OCI-LY3 (cell line): ENCODE measurements at regions not wholly inside any gene's neighbourhood (a gene's known extent, or its start where the extent isn't known, plus 50 kb on each side); places are given as distances from the start of the nearest gene placed in this dataset.

ENCODE experiments used
- H2AFZ ChIP-seq: fragments of 200-600, 300-600 bp; shearing (Covaris generic); 2 replicates; pipeline ENCODE4 v1.6.0; 2014; ENCODE audit warnings: antibody characterized with exemption, low read depth, low read length
- H3K27ac ChIP-seq: fragments of 200-600, 300-600 bp; sonication (generic); 2 replicates; pipeline ENCODE4 v1.5.1; 2014; ENCODE audit warnings: mild to moderate bottlenecking, low read length, moderate library complexity, mixed read lengths
- H3K27me3 ChIP-seq: fragments of 200-600, 300-600 bp; sonication (generic); 2 replicates; pipeline ENCODE4 v1.6.1; 2014; ENCODE audit warnings: low read depth, low read length, mixed read lengths
- H3K36me3 ChIP-seq: fragments of 200-600, 300-600 bp; sonication (generic); replicated peaks from 2 replicates; pipeline ENCODE3; 2014; ENCODE audit warnings: low read depth, low read length, mixed read lengths
- H3K4me1 ChIP-seq: fragments of 300-600, 200-600 bp; sonication (generic); 2 replicates; pipeline ENCODE4 v1.6.1; 2014; ENCODE audit warnings: low read length, mixed read lengths
- H3K4me2 ChIP-seq: fragments of 200-600, 300-600 bp; sonication (generic); 2 replicates; pipeline ENCODE4 v1.6.1; 2014; ENCODE audit warnings: low read length, mixed read lengths
- H3K4me3 ChIP-seq: fragments of 300-600, 200-600 bp; sonication (generic); 2 replicates; pipeline ENCODE4 v1.5.1; 2014; ENCODE audit warnings: antibody characterized with exemption, mild to moderate bottlenecking, low read length, moderate library complexity
- H3K79me2 ChIP-seq: fragments of 300-600, 200-600 bp; shearing (Covaris generic); 2 replicates; pipeline ENCODE4 v1.6.1; 2014; ENCODE audit warnings: mild to moderate bottlenecking, low read length, mixed read lengths
- H3K9ac ChIP-seq: fragments of 300-600, 200-600 bp; shearing (Covaris generic); 2 replicates; pipeline ENCODE4 v1.6.0; 2014; ENCODE audit warnings: mild to moderate bottlenecking, low read length, moderate library complexity
- H3K9me3 ChIP-seq: fragments of 200-600, 300-600 bp; shearing (Covaris generic); 2 replicates; pipeline ENCODE4 v1.6.1; 2014; ENCODE audit warnings: low read length, mixed read lengths; ENCODE audit not compliant: insufficient read depth
- H4K20me1 ChIP-seq: fragments of 200-600, 300-600 bp; sonication (generic); 2 replicates; pipeline ENCODE4 v1.6.1; 2016; ENCODE audit warnings: low read length, mixed read lengths; ENCODE audit not compliant: insufficient read depth
- EZH2phosphoT487 ChIP-seq: fragments of 200-600 bp; shearing (Covaris generic); IDR thresholded peaks from 2 replicates; pipeline ENCODE4 v1.6.1; 2018; ENCODE audit warnings: antibody characterized with exemption, mixed run types, low read depth
- TF ChIP-seq, protein P1 (sequence below): fragments of 200-600, 300-600 bp; sonication (generic); IDR thresholded peaks from 2 replicates; pipeline ENCODE4 v1.5.1; 2014; ENCODE audit warnings: antibody characterized with exemption, low read length, low read depth

DNA sequence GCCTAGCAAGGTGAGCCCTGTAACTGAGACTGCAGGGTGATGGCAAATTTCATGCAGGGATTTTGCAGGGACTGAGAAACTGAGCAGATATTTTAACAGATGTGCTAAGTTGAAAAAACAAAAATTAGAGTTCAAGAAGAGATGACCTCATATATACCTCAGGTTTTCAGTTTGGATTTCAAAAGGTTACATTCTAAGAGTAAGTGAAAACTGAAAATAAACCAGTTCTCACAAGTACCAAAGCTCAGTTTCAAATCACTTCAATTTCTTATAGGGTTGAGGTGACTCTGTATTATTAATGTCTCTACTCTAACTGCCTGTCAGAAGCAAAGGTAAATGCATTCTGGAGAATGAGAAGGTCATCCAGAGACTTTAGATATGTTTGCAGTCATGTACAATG, 237.4 kb upstream of the VRK2 start:
- TF ChIP-seq, protein P1, sequence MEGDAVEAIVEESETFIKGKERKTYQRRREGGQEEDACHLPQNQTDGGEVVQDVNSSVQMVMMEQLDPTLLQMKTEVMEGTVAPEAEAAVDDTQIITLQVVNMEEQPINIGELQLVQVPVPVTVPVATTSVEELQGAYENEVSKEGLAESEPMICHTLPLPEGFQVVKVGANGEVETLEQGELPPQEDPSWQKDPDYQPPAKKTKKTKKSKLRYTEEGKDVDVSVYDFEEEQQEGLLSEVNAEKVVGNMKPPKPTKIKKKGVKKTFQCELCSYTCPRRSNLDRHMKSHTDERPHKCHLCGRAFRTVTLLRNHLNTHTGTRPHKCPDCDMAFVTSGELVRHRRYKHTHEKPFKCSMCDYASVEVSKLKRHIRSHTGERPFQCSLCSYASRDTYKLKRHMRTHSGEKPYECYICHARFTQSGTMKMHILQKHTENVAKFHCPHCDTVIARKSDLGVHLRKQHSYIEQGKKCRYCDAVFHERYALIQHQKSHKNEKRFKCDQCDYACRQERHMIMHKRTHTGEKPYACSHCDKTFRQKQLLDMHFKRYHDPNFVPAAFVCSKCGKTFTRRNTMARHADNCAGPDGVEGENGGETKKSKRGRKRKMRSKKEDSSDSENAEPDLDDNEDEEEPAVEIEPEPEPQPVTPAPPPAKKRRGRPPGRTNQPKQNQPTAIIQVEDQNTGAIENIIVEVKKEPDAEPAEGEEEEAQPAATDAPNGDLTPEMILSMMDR, result no peak
- no peak for TF ChIP-seq EZH2phosphoT487
- Histone ChIP-seq H3K27ac (no peak overlapping the region), H3K4me1 (no peaks in the 10 kb centered on the region), H3K4me3 (no peak overlapping the region), H3K9me3 (no peaks in the 10 kb centered on the region), H2AFZ (no peak overlapping the region), H3K79me2 (no peaks in the 10 kb centered on the region), H3K36me3 (no peaks in the 10 kb centered on the region), H3K4me2 (no peak overlapping the region), H4K20me1 (no peaks in the 10 kb centered on the region), H3K27me3 (no peaks in the 10 kb centered on the region), H3K9ac (no peak overlapping the region)

- TF ChIP-seq, protein P1, result no peak
- no peak for TF ChIP-seq EZH2phosphoT487
- Histone ChIP-seq H3K36me3 (no peaks in the 10 kb centered on the region), H4K20me1 (no peaks in the 10 kb centered on the region), H3K9me3 (no peaks in the 10 kb centered on the region), H3K4me1 (no peaks in the 10 kb centered on the region), H3K9ac (no peak overlapping the region), H3K4me3 (no peak overlapping the region), H3K27me3 (no peaks in the 10 kb centered on the region), H3K79me2 (no peaks in the 10 kb centered on the region), H3K4me2 (no peak overlapping the region), H2AFZ (no peak overlapping the region), H3K27ac (no peak overlapping the region)
Measured at GRCh38 chr2:57821088-57821487, 225.5 kb upstream of the VRK2 start.

DNA sequence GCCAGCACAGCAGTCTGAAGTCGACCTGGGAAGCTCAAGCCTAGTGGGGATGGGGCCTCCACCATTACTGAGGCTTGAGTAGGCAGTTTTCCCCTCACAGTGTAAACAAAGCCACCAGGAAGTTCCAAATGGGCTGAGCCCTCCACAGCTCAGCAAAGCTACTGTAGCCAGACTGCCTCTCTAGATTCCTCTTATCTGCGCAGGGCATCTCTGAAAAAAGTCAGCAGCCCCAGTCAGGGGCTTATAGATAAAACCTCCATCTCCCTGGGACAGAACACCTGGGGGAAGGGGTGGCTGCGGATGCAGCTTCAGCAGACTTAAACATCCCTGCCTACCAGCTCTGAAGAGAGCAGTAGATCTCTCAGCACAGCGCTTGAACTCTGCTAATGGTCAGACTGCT, 218.4 kb upstream of the VRK2 start:
- no peak overlapping the region for H3K4me3 ChIP-seq
- no peaks in the 10 kb centered on the region for H3K79me2 ChIP-seq
- TF ChIP-seq EZH2phosphoT487, result no peak
- TF ChIP-seq, protein P1, result no peak
- no peak overlapping the region for H3K4me2 ChIP-seq
- H3K9me3 ChIP-seq, result no peaks in the 10 kb centered on the region
- no peak overlapping the region for H3K27ac ChIP-seq
- H4K20me1 ChIP-seq, result no peaks in the 10 kb centered on the region
- no peak overlapping the region for H2AFZ ChIP-seq
- H3K36me3 ChIP-seq, result no peaks in the 10 kb centered on the region
- no peaks in the 10 kb centered on the region for H3K4me1 ChIP-seq
- H3K9ac ChIP-seq, result no peak overlapping the region
- H3K27me3 ChIP-seq, result no peaks in the 10 kb centered on the region

DNA sequence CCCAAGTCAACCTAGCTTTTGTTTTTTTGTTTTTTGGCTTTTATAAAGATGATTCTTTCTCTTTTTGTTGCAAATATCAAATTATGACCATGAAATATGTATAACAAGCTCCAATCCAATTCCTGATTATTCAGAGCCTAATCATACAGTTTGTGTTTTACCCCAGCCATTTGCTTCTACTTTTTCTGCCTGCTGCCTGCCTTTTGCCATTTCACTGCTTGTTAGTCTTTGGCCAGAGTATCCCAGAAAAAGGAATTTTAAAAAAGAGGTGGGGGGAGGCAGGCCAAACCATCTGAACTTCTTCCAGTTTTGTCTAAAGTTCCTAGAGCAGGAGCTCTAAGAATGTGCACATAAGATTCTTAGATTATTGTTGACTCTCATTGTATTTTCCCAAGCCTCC, 211.9 kb upstream of the VRK2 start:
- no peaks in the 10 kb centered on the region for H3K4me1 ChIP-seq
- H3K36me3 ChIP-seq, result no peaks in the 10 kb centered on the region
- H3K27me3 ChIP-seq, result no peaks in the 10 kb centered on the region
- H3K4me3 ChIP-seq, result no peak overlapping the region
- TF ChIP-seq, protein P1, result no peak
- no peak for TF ChIP-seq EZH2phosphoT487
- no peaks in the 10 kb centered on the region for H3K9me3 ChIP-seq
- H3K27ac ChIP-seq, result no peak overlapping the region
- H4K20me1 ChIP-seq, result no peaks in the 10 kb centered on the region
- H2AFZ ChIP-seq, result no peak overlapping the region
- H3K9ac ChIP-seq, result no peak overlapping the region
- no peak overlapping the region for H3K4me2 ChIP-seq
- no peaks in the 10 kb centered on the region for H3K79me2 ChIP-seq
